Astrocyte (in vitro differentiated cells and primary cell): ENCODE measurements at regions not wholly inside any gene's neighbourhood (a gene's known extent, or its start where the extent isn't known, plus 50 kb on each side); places are given as distances from the start of the nearest gene placed in this dataset.

ENCODE experiments used
- DNase-seq: peaks from one replicate; pipeline ENCODE4 v3.0.0-alpha.2; 2010; ENCODE audit warnings: low read depth
- FAIRE-seq: peaks from 2 replicates; lab custom pipeline; 2011; peaks lifted over from hg19 to GRCh38; lab: Jason Lieb, UNC
- H2AFZ ChIP-seq: 2 replicates; pipeline ENCODE4 v1.6.0; 2012; ENCODE audit warnings: low read depth, low read length, inconsistent platforms
- H3K27ac ChIP-seq: 2 replicates; pipeline ENCODE4 v1.5.1; 2011; ENCODE audit warnings: low read depth, low read length, inconsistent platforms
- H3K27me3 ChIP-seq: 2 replicates; pipeline ENCODE4 v1.6.0; 2011; ENCODE audit warnings: low read length, inconsistent platforms; ENCODE audit not compliant: insufficient read depth
- H3K36me3 ChIP-seq: 2 replicates; pipeline ENCODE4 v1.5.1; 2011; ENCODE audit warnings: low read length, inconsistent platforms; ENCODE audit not compliant: insufficient read depth
- H3K4me1 ChIP-seq: 2 replicates; pipeline ENCODE4 v1.5.1; 2011; ENCODE audit warnings: low read length, inconsistent platforms; ENCODE audit not compliant: insufficient read depth
- H3K4me2 ChIP-seq: 2 replicates; pipeline ENCODE4 v1.6.0; 2012; ENCODE audit warnings: low read length, inconsistent platforms
- H3K4me3 ChIP-seq: 2 replicates; pipeline ENCODE4 v1.5.1; 2011; ENCODE audit warnings: low read depth, mild to moderate bottlenecking, low read length, inconsistent platforms; ENCODE audit not compliant: insufficient read depth
- H3K79me2 ChIP-seq: 2 replicates; pipeline ENCODE4 v1.6.0; 2012; ENCODE audit warnings: mild to moderate bottlenecking, low read length, inconsistent platforms; ENCODE audit not compliant: insufficient read depth
- H3K9ac ChIP-seq: 2 replicates; pipeline ENCODE4 v1.6.0; 2012; ENCODE audit warnings: mild to moderate bottlenecking, low read length, inconsistent platforms
- H3K9me3 ChIP-seq: 2 replicates; pipeline ENCODE4 v1.5.1; 2012; ENCODE audit warnings: low read depth, mild to moderate bottlenecking, low read length, inconsistent platforms; ENCODE audit not compliant: insufficient read depth
- H4K20me1 ChIP-seq: 2 replicates; pipeline ENCODE4 v1.6.0; 2012; ENCODE audit warnings: low read length, inconsistent platforms; ENCODE audit not compliant: insufficient read depth
- H3K27ac Mint-ChIP-seq: one replicate; pipeline ENCODE4 v1.8.0; 2021; ENCODE audit warnings: mild to moderate bottlenecking, mixed read lengths; ENCODE audit not compliant: unreplicated experiment
- H3K27me3 Mint-ChIP-seq: one replicate; pipeline ENCODE4 v1.8.0; 2021; ENCODE audit warnings: low read depth, mixed read lengths; ENCODE audit not compliant: unreplicated experiment
- H3K36me3 Mint-ChIP-seq: one replicate; pipeline ENCODE4 v1.8.0; 2021; ENCODE audit warnings: low read depth, mixed read lengths; ENCODE audit not compliant: unreplicated experiment
- H3K4me1 Mint-ChIP-seq: one replicate; pipeline ENCODE4 v1.8.0; 2021; ENCODE audit warnings: low read depth, mixed read lengths; ENCODE audit not compliant: unreplicated experiment
- H3K4me3 Mint-ChIP-seq: one replicate; pipeline ENCODE4 v1.8.0; 2021; ENCODE audit warnings: mild to moderate bottlenecking, moderate library complexity, mixed read lengths; ENCODE audit not compliant: unreplicated experiment
- H3K9me3 Mint-ChIP-seq: one replicate; pipeline ENCODE4 v1.8.0; 2021; ENCODE audit warnings: mild to moderate bottlenecking, mixed read lengths; ENCODE audit not compliant: unreplicated experiment
- EZH2 ChIP-seq: IDR thresholded peaks from 2 replicates; pipeline ENCODE4 v1.6.1; 2012; ENCODE audit warnings: mild to moderate bottlenecking, low read length, inconsistent platforms; ENCODE audit not compliant: insufficient read depth
- TF ChIP-seq, protein P1 (sequence below): IDR thresholded peaks from 2 replicates; pipeline ENCODE4 v1.5.1; 2011; ENCODE audit warnings: low read depth, mild to moderate bottlenecking, inconsistent platforms, low read length, moderate library complexity; ENCODE audit not compliant: insufficient read depth

DNA sequence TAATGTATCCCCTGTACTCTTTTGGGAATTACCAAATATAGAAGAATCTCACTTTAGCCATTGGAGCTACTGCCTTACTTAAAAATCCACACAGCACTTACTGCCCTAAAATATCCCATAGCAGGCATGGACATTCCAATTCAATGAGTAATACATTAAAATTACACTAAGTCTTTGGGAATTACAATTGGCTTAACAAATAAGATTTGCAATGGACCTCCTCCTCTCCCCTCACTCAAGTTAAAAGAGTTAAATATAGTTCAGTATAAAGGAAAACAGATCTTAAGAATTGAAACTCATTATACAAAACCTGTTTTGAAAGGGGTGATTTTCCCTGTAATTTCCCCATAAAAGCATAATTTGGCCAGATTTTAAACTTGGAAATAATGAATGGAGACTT lies 477.1 kb downstream of the SLC16A7 start:
- Histone ChIP-seq H3K27ac (no peak overlapping the region), H3K9me3 (no peaks in the 10 kb centered on the region), H3K79me2 (no peaks in the 10 kb centered on the region), H3K9ac (no peak overlapping the region), H3K4me3 (no peak overlapping the region), H2AFZ (no peak overlapping the region), H3K4me2 (peak overlapping the region; percentile 0), H3K4me1 (no peaks in the 10 kb centered on the region), H4K20me1 (no peaks in the 10 kb centered on the region), H3K36me3 (no peaks in the 10 kb centered on the region), H3K27me3 (no peaks in the 10 kb centered on the region)
- Mint-ChIP-seq H3K4me3 (no peak overlapping the region), H3K27ac (peak overlapping the region; percentile 59), H3K4me1 (peaks cover 10% of the 10 kb centered on the region), H3K27me3 (no peaks in the 10 kb centered on the region), H3K9me3 (no peaks in the 10 kb centered on the region), H3K36me3 (no peaks in the 10 kb centered on the region)
- DNase-seq (peak; percentile 64), FAIRE-seq (peak; percentile 23)
- TF ChIP-seq, protein P1, sequence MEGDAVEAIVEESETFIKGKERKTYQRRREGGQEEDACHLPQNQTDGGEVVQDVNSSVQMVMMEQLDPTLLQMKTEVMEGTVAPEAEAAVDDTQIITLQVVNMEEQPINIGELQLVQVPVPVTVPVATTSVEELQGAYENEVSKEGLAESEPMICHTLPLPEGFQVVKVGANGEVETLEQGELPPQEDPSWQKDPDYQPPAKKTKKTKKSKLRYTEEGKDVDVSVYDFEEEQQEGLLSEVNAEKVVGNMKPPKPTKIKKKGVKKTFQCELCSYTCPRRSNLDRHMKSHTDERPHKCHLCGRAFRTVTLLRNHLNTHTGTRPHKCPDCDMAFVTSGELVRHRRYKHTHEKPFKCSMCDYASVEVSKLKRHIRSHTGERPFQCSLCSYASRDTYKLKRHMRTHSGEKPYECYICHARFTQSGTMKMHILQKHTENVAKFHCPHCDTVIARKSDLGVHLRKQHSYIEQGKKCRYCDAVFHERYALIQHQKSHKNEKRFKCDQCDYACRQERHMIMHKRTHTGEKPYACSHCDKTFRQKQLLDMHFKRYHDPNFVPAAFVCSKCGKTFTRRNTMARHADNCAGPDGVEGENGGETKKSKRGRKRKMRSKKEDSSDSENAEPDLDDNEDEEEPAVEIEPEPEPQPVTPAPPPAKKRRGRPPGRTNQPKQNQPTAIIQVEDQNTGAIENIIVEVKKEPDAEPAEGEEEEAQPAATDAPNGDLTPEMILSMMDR: no peak
- no peak for TF ChIP-seq EZH2

- Mint-ChIP-seq H3K36me3 (no peaks in the 10 kb centered on the region), H3K4me3 (no peak overlapping the region), H3K4me1 (peaks cover 10% of the 10 kb centered on the region), H3K9me3 (no peaks in the 10 kb centered on the region), H3K27ac (no peak overlapping the region), H3K27me3 (no peaks in the 10 kb centered on the region)
- no peaks in the 10 kb centered on the region for H3K4me1 ChIP-seq
- FAIRE-seq: no peak
- H4K20me1 ChIP-seq: no peaks in the 10 kb centered on the region
- DNase-seq: no peak
- TF ChIP-seq, protein P1: no peak
- TF ChIP-seq EZH2: no peak
- no peak overlapping the region for H3K9ac ChIP-seq
- no peaks in the 10 kb centered on the region for H3K27me3 ChIP-seq
- no peaks in the 10 kb centered on the region for H3K36me3 ChIP-seq
- H3K79me2 ChIP-seq: no peaks in the 10 kb centered on the region
- H3K9me3 ChIP-seq: no peaks in the 10 kb centered on the region
- no peak overlapping the region for H3K4me2 ChIP-seq
- H3K27ac ChIP-seq: no peak overlapping the region
- H2AFZ ChIP-seq: no peak overlapping the region
- no peak overlapping the region for H3K4me3 ChIP-seq
These were observed 479.3 kb downstream of the SLC16A7 start for GRCh38 chr12:60075091-60075490.

DNA sequence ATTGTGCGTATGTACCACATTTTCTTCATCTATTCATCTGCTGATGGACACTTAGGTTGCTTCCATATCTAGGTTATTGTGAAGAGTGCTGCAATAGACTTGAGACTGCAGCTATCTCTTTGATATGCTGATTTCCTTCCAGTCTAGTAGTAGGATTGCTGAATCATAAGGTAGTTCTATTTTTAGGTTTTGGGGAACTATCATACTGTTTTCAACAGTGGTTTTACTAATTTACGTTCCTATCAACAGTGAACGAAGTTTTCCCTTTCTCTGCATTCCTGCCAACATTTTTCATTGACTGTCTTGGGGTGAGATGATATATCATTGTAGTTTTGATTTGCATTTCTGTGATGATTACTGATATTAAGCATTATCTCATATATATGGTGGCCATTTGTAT lies 482.2 kb downstream of the SLC16A7 start:
- Mint-ChIP-seq H3K4me1 (peaks cover 4% of the 10 kb centered on the region), H3K36me3 (no peaks in the 10 kb centered on the region), H3K27me3 (no peaks in the 10 kb centered on the region), H3K9me3 (peaks cover 8% of the 10 kb centered on the region), H3K27ac (no peak overlapping the region), H3K4me3 (no peak overlapping the region)
- Histone ChIP-seq H3K4me2 (no peak overlapping the region), H2AFZ (no peak overlapping the region), H3K27ac (no peak overlapping the region), H3K27me3 (no peaks in the 10 kb centered on the region), H3K9me3 (no peaks in the 10 kb centered on the region), H3K4me1 (no peaks in the 10 kb centered on the region), H3K36me3 (no peaks in the 10 kb centered on the region), H4K20me1 (no peaks in the 10 kb centered on the region), H3K79me2 (no peaks in the 10 kb centered on the region), H3K9ac (no peak overlapping the region), H3K4me3 (no peak overlapping the region)
- FAIRE-seq (no peak), DNase-seq (peak; percentile 47)
- TF ChIP-seq, protein P1: no peak
- no peak for TF ChIP-seq EZH2
